ENCODE measurements at regions not wholly inside any gene's neighbourhood (a gene's known extent, or its start where the extent isn't known, plus 50 kb on each side); places are given as distances from the start of the nearest gene placed in this dataset.
A peak's percentile ranks its signal among the peaks of the same experiment; 100 is the strongest.
"Not testable (repeated sequence)": the region's sequence is repeated elsewhere in the genome, so short reads cannot be mapped to it uniquely, and the experiment has no call there.

- DNase-seq, result no peak
Measured at GRCh38 chr12:68480526-68480925, 130.2 kb upstream of the RAP1B start.

- no peak for DNase-seq
Measured at GRCh38 chr12:68481181-68481941, 129.3 kb upstream of the RAP1B start.

- no peak for DNase-seq
Measured at GRCh38 chr12:68482014-68482413, 128.7 kb upstream of the RAP1B start.

GRCh38 chr12:68482660-68483059 lies 128.0 kb upstream of the RAP1B start:
- no peak for DNase-seq

- DNase-seq, result no peak
Measured at GRCh38 chr12:68483592-68484383, 126.9 kb upstream of the RAP1B start.

GRCh38 chr12:68484578-68484977 lies 126.1 kb upstream of the RAP1B start:
- not testable (repeated sequence) for DNase-seq

- DNase-seq, result not testable (repeated sequence)
Measured at GRCh38 chr12:68486449-68486848, 124.2 kb upstream of the RAP1B start.

- no peak for DNase-seq
Measured at GRCh38 chr12:68487721-68488309, 122.9 kb upstream of the RAP1B start.

- no peak for DNase-seq
Measured at GRCh38 chr12:68489273-68489672, 121.4 kb upstream of the RAP1B start.

- DNase-seq, result no peak
Measured at GRCh38 chr12:68490476-68490875, 120.2 kb upstream of the RAP1B start.

GRCh38 chr12:68491204-68491960 lies 119.3 kb upstream of the RAP1B start:
- DNase-seq, result no peak

GRCh38 chr12:68495336-68496070 lies 115.2 kb upstream of the RAP1B start:
- no peak for DNase-seq

GRCh38 chr12:68497107-68497506 lies 113.6 kb upstream of the RAP1B start:
- DNase-seq, result no peak

- DNase-seq, result peak; percentile 36
Measured at GRCh38 chr12:68497702-68498101, 113.0 kb upstream of the RAP1B start.

GRCh38 chr12:68498736-68499135 lies 112.0 kb upstream of the RAP1B start:
- DNase-seq, result no peak

GRCh38 chr12:68499616-68500015 lies 111.1 kb upstream of the RAP1B start:
- no peak for DNase-seq

- DNase-seq, result no peak
Measured at GRCh38 chr12:68501226-68501625, 109.5 kb upstream of the RAP1B start.

- no peak for DNase-seq
Measured at GRCh38 chr12:68505970-68506369, 104.7 kb upstream of the RAP1B start.

GRCh38 chr12:68506619-68507018 lies 104.1 kb upstream of the RAP1B start:
- DNase-seq, result no peak

GRCh38 chr12:68507657-68508056 lies 103.0 kb upstream of the RAP1B start:
- DNase-seq, result no peak

GRCh38 chr12:68508576-68508975 lies 102.1 kb upstream of the RAP1B start:
- no peak for DNase-seq

GRCh38 chr12:68509242-68509641 lies 101.5 kb upstream of the RAP1B start:
- no peak for DNase-seq

Data from stimulated activated CD4-positive, alpha-beta T cell treated with anti-CD3 and anti-CD28 coated beads, Interleukin-4, amount 100 ng/mL, for 24 hours (primary cell).